ENCODE measurements at regions not wholly inside any gene's neighbourhood (a gene's known extent, or its start where the extent isn't known, plus 50 kb on each side); places are given as distances from the start of the nearest gene placed in this dataset.

- no peak for ATAC-seq (ENCODE audit: low read depth)
- DNase-seq: no peak
- H3K27me3 Mint-ChIP-seq: no peaks in the 10 kb centered on the region
- H3K4me3 Mint-ChIP-seq: no peak overlapping the region
- 100% methylated on average over 1 of the region's 1 CpG for WGBS (ENCODE audit: insufficient coverage)
- no peaks in the 10 kb centered on the region for H3K36me3 ChIP-seq (replicated peaks in 1 of 2; ENCODE audit: control extremely low read depth in 1 of 2, control insufficient read depth in 1 of 2, extremely low read depth in 1 of 2, insufficient read depth in 2 of 2, low read length in 1 of 2)
- no peak overlapping the region for H2AFZ ChIP-seq (ENCODE audit: insufficient read depth, low read depth, low read length, poor library complexity, severe bottlenecking)
- H4K20me1 ChIP-seq (ENCODE audit: control insufficient read depth, insufficient read depth, low read length, poor library complexity, severe bottlenecking): no peaks in the 10 kb centered on the region
- H3K9ac ChIP-seq (ENCODE audit: low read length): no peak overlapping the region
- H3K27ac ChIP-seq (ENCODE audit: low read length in 2 of 2): no peak overlapping the region
- H3K9me3 ChIP-seq (ENCODE audit: control extremely low read depth in 1 of 3, control insufficient read depth in 2 of 3, insufficient read depth in 1 of 3, low read length in 2 of 3): no peaks in the 10 kb centered on the region
- no peaks in the 10 kb centered on the region for H3K27me3 ChIP-seq (replicated peaks in 1 of 4; ENCODE audit: control extremely low read depth in 1 of 4, control insufficient read depth in 3 of 4, insufficient read depth in 4 of 4, low read length in 3 of 4)
- ChIA-PET CTCF (interaction anchor here (0.6 kb wide), 1 partner anchor 253 kb away, joined by 3 read pairs; no protein-coding TSS in a partner anchor), POLR2A (no interaction called here)
- H3K4me2 ChIP-seq (replicated peaks; ENCODE audit: low read depth, low read length, poor library complexity, severe bottlenecking): no peak overlapping the region
- H3K4me3 ChIP-seq (ENCODE audit: control extremely low read depth in 1 of 5, extremely low read depth in 1 of 5, insufficient read depth in 1 of 5, low read depth in 2 of 5, low read length in 4 of 5): no peak overlapping the region
- no peak for TF ChIP-seq CTCF (IDR thresholded peaks at IDR 0.05)
- no peak for TF ChIP-seq EZH2 (IDR thresholded peaks at IDR 0.05; ENCODE audit: borderline replicate concordance, insufficient read depth, low read depth, low read length, poor library complexity, severe bottlenecking)
- H3K4me1 ChIP-seq (ENCODE audit: control insufficient read depth in 2 of 2, insufficient read depth in 2 of 2, low read length in 2 of 2): no peaks in the 10 kb centered on the region
- intact Hi-C loops (cut with micrococcal nuclease): no loop called here
- H3K9me3 Mint-ChIP-seq (ENCODE audit: insufficient read depth): peaks cover 2% of the 10 kb centered on the region
- H3K4me1 Mint-ChIP-seq: no peaks in the 10 kb centered on the region
- no peaks in the 10 kb centered on the region for H3K79me2 ChIP-seq (ENCODE audit: control insufficient read depth, insufficient read depth, low read length)
- no peak overlapping the region for H3K27ac Mint-ChIP-seq
Measured at GRCh38 chr11:121844016-121844415, 272.0 kb downstream of the BLID start.

- H4K20me1 ChIP-seq (ENCODE audit: control insufficient read depth, insufficient read depth, low read length, poor library complexity, severe bottlenecking): no peaks in the 10 kb centered on the region
- H2AFZ ChIP-seq (ENCODE audit: insufficient read depth, low read depth, low read length, poor library complexity, severe bottlenecking): no peak overlapping the region
- intact Hi-C loops (cut with micrococcal nuclease): no loop called here
- no peaks in the 10 kb centered on the region for H3K79me2 ChIP-seq (ENCODE audit: control insufficient read depth, insufficient read depth, low read length)
- no peaks in the 10 kb centered on the region for H3K27me3 Mint-ChIP-seq
- no peak overlapping the region for H3K9ac ChIP-seq (ENCODE audit: low read length)
- no peak overlapping the region for H3K27ac ChIP-seq (ENCODE audit: low read length in 2 of 2)
- H3K9me3 ChIP-seq (ENCODE audit: control extremely low read depth in 1 of 3, control insufficient read depth in 2 of 3, insufficient read depth in 1 of 3, low read length in 2 of 3): no peaks in the 10 kb centered on the region
- WGBS (ENCODE audit: insufficient coverage): no CpG with 5 or more reads among the region's 5 CpGs
- H3K27ac Mint-ChIP-seq: no peak overlapping the region
- no peak overlapping the region for H3K4me3 ChIP-seq (ENCODE audit: control extremely low read depth in 1 of 5, extremely low read depth in 1 of 5, insufficient read depth in 1 of 5, low read depth in 2 of 5, low read length in 4 of 5)
- no peak for DNase-seq
- no peak for ATAC-seq (ENCODE audit: low read depth)
- H3K4me1 Mint-ChIP-seq: no peaks in the 10 kb centered on the region
- POLR2A ChIA-PET: no interaction called here
- CTCF ChIA-PET: no interaction called here
- no peaks in the 10 kb centered on the region for H3K27me3 ChIP-seq (replicated peaks in 1 of 4; ENCODE audit: control extremely low read depth in 1 of 4, control insufficient read depth in 3 of 4, insufficient read depth in 4 of 4, low read length in 3 of 4)
- peaks cover 2% of the 10 kb centered on the region for H3K9me3 Mint-ChIP-seq (ENCODE audit: insufficient read depth)
- H3K36me3 ChIP-seq (replicated peaks in 1 of 2; ENCODE audit: control extremely low read depth in 1 of 2, control insufficient read depth in 1 of 2, extremely low read depth in 1 of 2, insufficient read depth in 2 of 2, low read length in 1 of 2): no peaks in the 10 kb centered on the region
- H3K4me3 Mint-ChIP-seq: no peak overlapping the region
- no peaks in the 10 kb centered on the region for H3K4me1 ChIP-seq (ENCODE audit: control insufficient read depth in 2 of 2, insufficient read depth in 2 of 2, low read length in 2 of 2)
- no peak for TF ChIP-seq CTCF (IDR thresholded peaks at IDR 0.05)
- TF ChIP-seq EZH2 (IDR thresholded peaks at IDR 0.05; ENCODE audit: borderline replicate concordance, insufficient read depth, low read depth, low read length, poor library complexity, severe bottlenecking): no peak
- H3K4me2 ChIP-seq (replicated peaks; ENCODE audit: low read depth, low read length, poor library complexity, severe bottlenecking): no peak overlapping the region
Measured at GRCh38 chr11:121842192-121842585, 273.8 kb downstream of the BLID start.
